ENCODE measurements at regions not wholly inside any gene's neighbourhood (a gene's known extent, or its start where the extent isn't known, plus 50 kb on each side); places are given as distances from the start of the nearest gene placed in this dataset.

- TF ChIP-seq CTCF (IDR thresholded peaks at IDR 0.05), result no peak
- TF ChIP-seq POLR2AphosphoS5 (IDR thresholded peaks at IDR 0.05), result no peak
- TF ChIP-seq POLR2A (IDR thresholded peaks at IDR 0.05), result no peak
- TF ChIP-seq EP300 (IDR thresholded peaks at IDR 0.05), result no peak
Observed at GRCh38 chr4:19925516-19925915, 326.2 kb upstream of the SLIT2 start.

Measured in sigmoid colon (tissue), 4 donors.